AG09309 (cell line): ENCODE measurements at regions not wholly inside any gene's neighbourhood (a gene's known extent, or its start where the extent isn't known, plus 50 kb on each side); places are given as distances from the start of the nearest gene placed in this dataset.

Experiments used
- DNase-seq: peaks from one replicate; pipeline ENCODE4 v3.0.0-alpha.2; 2010; ENCODE audit warnings: low read depth
- H3K4me3 ChIP-seq: 2 replicates; pipeline ENCODE4 v1.5.1; 2011; ENCODE audit warnings: mild to moderate bottlenecking, low read depth, low read length, moderate library complexity; ENCODE audit not compliant: control insufficient read depth
- CTCF ChIP-seq: IDR thresholded peaks from 2 replicates; pipeline ENCODE4 v1.5.1; 2011; ENCODE audit warnings: mild to moderate bottlenecking, low read depth, low read length, inconsistent platforms; ENCODE audit not compliant: insufficient read depth, control insufficient read depth; ENCODE audit errors: missing control alignments

GRCh38 chr3:17986348-17986816, 244.0 kb upstream of the TBC1D5 start:
- no peak for DNase-seq
- TF ChIP-seq CTCF, result no peak
- no peak overlapping the region for H3K4me3 ChIP-seq

GRCh38 chr3:17985658-17986347, 243.4 kb upstream of the TBC1D5 start:
- no peak for DNase-seq
- no peak for TF ChIP-seq CTCF
- no peak overlapping the region for H3K4me3 ChIP-seq

- no peak for DNase-seq
- TF ChIP-seq CTCF, result no peak
- H3K4me3 ChIP-seq, result no peak overlapping the region
These were observed 240.7 kb upstream of the TBC1D5 start for GRCh38 chr3:17983106-17983505.

GRCh38 chr3:17982211-17982880, 239.9 kb upstream of the TBC1D5 start:
- no peak for DNase-seq
- H3K4me3 ChIP-seq, result no peak overlapping the region
- TF ChIP-seq CTCF, result no peak

- H3K4me3 ChIP-seq, result no peak overlapping the region
- DNase-seq, result peak; percentile 32
- no peak for TF ChIP-seq CTCF
These were observed 238.4 kb upstream of the TBC1D5 start for GRCh38 chr3:17980863-17981262.

GRCh38 chr3:17979911-17980310, 237.5 kb upstream of the TBC1D5 start:
- no peak for TF ChIP-seq CTCF
- H3K4me3 ChIP-seq, result no peak overlapping the region
- no peak for DNase-seq

- no peak for DNase-seq
- H3K4me3 ChIP-seq, result no peak overlapping the region
- TF ChIP-seq CTCF, result peak; percentile 29
These were observed 236.8 kb upstream of the TBC1D5 start for GRCh38 chr3:17979252-17979651.
